SW 1271 (cell line): ENCODE measurements at regions not wholly inside any gene's neighbourhood (a gene's known extent, or its start where the extent isn't known, plus 50 kb on each side); places are given as distances from the start of the nearest gene placed in this dataset.
"Not testable (repeated sequence)": the region's sequence is repeated elsewhere in the genome, so short reads cannot be mapped to it uniquely, and the experiment has no call there.

ENCODE experiments used
- DNase-seq, 2 experiments: peaks; one replicate each; lab custom pipeline; 2025; lab: John Stamatoyannopoulos, UW

GRCh38 chr2:123606631-123607030 is 418.5 kb upstream of the CNTNAP5 start:
- DNase-seq = no peak

DNA sequence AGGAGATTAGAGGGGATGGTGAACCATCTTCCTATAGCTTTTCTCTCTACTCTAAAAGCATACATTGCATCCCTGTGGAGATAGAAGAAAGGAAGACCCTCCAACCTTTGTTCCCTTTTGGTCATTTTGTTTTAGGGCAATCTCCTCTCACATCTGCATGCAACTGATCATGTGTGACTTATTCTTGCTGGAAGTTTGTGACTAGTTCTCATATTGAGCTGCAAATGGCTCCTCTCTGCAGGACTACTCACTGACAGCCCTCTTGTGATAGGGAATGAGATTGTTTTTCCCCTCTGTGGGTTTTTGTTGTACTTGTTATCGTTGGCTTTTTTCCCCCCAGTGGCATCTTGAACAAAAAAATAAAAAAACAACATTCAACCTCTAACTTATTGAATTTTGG is 416.0 kb upstream of the CNTNAP5 start:
- no peak for DNase-seq

DNA sequence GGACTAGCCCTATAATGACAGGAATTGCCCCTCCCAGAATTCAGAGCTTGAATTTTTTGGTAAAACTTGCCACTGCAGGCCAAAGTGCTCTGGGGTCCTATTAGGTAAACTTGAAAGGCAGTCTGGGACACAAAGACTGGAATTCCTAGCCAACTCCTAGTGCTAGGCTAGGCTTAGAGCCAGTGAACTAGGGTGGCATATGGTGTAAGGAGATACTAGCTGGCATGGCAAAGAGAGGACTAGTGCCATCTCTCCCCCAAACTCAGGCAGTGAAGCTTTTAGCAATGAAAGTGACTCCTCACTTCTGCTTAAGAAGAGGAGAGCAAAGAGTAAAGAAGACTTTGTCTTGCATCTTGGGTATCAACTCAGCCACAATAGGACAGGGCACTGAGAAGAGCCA is 410.5 kb upstream of the CNTNAP5 start:
- DNase-seq = no peak

- not testable (repeated sequence) for DNase-seq
Measured at GRCh38 chr2:123618642-123619041, 406.4 kb upstream of the CNTNAP5 start.

GRCh38 chr2:123624816-123625215 is 400.3 kb upstream of the CNTNAP5 start:
- DNase-seq = no peak

- no peak for DNase-seq
Measured at GRCh38 chr2:123636232-123636631, 388.9 kb upstream of the CNTNAP5 start.

GRCh38 chr2:123640685-123641335 is 384.3 kb upstream of the CNTNAP5 start:
- DNase-seq = no peak

DNA sequence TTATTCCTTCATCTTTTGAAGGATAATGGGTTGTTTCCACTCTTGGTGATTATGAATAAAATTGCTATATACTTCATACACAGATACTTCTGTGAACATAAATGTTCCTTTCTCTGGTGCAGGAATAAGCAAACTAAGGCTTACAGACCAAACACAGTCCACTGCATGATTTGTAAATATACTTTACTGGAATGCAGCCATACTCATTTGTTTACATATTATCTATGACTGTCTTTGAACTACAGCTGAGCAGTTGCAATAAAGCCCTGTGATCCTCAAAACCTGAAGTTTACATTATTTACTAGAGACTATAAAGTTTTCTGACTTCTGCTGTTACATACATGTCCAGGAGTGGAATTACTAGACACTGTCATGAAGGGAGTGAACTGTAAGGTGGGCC is 381.0 kb upstream of the CNTNAP5 start:
- DNase-seq = no peak

GRCh38 chr2:123648016-123648415 is 377.1 kb upstream of the CNTNAP5 start:
- DNase-seq = no peak

GRCh38 chr2:123648956-123649355 is 376.1 kb upstream of the CNTNAP5 start:
- DNase-seq = no peak

DNA sequence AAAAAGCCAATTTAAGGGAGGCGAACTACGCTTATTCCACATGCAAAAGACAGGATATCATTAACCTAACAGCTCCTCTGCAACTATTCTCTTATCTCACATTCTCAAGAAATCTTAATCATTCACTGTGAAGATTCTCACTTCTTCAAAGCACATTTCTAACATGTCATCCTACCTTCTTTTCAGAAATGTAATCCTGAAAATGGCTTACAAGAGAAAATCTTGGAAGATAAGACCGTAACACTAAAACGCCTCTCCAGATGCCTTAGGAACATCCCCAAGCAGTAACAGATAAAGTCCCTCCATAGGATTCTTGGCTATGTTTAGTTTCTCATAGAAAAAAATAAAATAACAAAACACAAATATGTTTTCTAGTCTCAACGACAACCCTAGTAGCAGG is 373.9 kb upstream of the CNTNAP5 start:
- DNase-seq = no peak

GRCh38 chr2:123652320-123652719 is 372.8 kb upstream of the CNTNAP5 start:
- DNase-seq = no peak

DNA sequence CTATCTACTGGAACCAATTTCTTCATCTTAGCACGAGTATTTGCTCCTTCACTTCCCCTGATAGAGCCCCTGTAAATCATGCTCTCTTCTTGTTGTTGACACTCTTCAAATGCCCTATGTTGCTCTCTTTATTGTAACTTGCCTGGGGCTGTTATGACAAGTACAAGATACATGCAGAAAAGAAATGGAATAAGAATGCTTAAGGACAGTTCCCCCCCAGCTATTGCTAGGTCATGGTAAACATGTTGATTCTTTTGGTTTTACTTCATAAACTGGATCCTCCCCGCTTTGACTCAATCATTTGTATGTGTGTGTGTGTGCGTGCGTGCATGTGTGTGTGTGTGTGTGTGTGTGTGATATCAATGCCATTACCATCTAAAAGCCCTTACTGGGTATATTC is 368.5 kb upstream of the CNTNAP5 start:
- no peak for DNase-seq

- no peak for DNase-seq
Measured at GRCh38 chr2:123659120-123659519, 366.0 kb upstream of the CNTNAP5 start.

DNA sequence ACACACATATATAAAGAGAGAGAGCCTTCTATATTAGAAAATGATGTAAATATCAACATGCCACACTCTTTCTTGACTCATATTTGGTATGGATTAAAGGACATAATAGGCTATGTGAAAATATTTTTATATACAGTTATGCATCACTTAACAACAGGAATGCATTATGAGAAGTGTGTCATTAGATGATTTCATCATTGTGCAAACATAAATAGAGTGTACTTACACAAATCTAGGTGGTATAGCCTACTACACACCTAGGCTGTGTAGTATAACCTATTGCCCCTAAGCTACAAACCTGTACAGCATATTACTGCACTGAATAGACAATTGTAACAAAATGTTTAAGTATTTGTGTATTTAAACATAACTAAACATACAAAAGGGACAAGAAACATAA is 354.8 kb upstream of the CNTNAP5 start:
- no peak for DNase-seq

DNA sequence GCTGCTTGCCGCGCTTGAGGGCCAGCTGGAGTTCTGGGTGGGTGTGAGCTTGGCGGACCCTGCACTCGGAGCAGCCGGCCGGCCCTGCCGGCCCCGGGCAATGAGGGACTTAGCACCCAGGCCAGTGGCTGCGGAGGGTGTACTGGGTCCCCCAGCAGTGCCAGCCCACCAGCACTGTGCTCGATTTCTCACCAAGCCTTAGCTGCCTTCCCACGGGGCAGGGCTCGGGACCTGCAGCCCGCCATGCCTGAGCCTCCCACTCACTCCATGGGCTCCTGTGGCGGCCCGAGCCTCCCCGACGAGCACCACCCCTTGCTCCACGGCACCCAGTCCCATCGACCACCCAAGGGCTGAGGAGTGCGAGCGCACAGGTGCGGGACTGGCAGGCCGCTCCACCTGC is 341.3 kb upstream of the CNTNAP5 start:
- DNase-seq = not testable (repeated sequence)

GRCh38 chr2:123687064-123687463 is 338.0 kb upstream of the CNTNAP5 start:
- DNase-seq = no peak

GRCh38 chr2:123688231-123688940 is 336.7 kb upstream of the CNTNAP5 start:
- no peak for DNase-seq

GRCh38 chr2:123692121-123692520 is 333.0 kb upstream of the CNTNAP5 start:
- DNase-seq = no peak

DNA sequence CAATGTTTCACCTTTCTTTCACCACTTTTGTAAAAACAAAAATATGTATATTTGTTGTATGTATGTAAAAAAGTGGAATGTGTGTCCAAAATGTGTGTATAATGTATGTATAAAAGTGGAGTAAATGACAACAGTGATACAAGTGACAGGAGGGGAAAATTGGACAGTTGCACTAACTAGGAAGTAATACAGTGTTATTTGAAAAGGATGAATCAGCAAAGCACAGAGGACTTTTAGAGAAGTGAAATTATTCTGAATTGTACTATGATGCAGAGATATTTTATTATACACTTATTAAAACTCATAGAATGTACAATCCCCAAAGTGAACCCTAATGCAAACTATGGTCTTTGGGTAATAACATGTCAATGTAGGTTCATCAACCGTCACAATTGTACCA is 331.3 kb upstream of the CNTNAP5 start:
- no peak for DNase-seq

DNA sequence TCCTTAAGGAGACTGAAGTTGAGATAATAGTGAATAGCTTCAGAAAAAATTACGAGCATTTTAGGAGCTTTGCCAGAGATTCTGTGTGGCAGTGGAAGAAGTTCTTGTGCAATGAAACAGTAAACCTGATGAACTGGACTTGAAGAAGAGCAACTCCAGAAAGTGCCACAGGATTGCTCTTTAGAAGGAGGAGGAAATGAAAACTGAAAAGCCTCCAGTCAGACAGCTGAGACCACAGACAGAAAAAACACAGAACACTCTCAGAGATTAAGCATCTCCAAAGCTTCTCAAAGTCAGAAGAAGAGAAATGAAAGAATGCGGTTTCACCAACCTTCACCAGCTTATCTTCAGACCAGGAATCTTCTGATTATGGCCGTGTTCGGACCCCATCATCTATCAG is 329.7 kb upstream of the CNTNAP5 start:
- DNase-seq = no peak

DNA sequence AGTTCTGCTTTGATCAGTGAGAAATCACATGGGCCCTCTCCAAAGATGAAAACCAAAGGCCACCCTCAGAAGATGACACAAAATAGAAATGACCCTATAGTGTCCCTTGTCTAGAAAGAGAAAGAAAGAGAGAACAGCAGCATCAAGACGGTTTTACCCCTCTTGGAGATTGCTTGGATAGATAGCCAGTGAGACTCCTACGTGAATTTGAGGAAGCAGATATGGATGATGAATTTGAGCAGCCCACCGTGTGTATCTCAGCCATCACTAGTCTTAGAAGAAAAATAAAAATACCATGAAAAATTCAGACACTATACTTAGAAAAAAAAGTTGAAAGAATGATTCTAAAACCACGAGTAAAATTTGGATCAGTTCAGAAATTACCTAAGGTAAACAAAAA is 329.1 kb upstream of the CNTNAP5 start:
- DNase-seq = no peak

GRCh38 chr2:123696799-123697410 is 328.2 kb upstream of the CNTNAP5 start:
- no peak for DNase-seq
